Neural cell (in vitro differentiated cells): ENCODE measurements at regions not wholly inside any gene's neighbourhood (a gene's known extent, or its start where the extent isn't known, plus 50 kb on each side); places are given as distances from the start of the nearest gene placed in this dataset.

Experiments used
- H2AFZ ChIP-seq: fragments of 200-600, 300-800 bp; sonication (generic), shearing (Covaris generic); 2 replicates; pipeline ENCODE4 v1.6.0; 2014; ENCODE audit warnings: low read depth, mild to moderate bottlenecking, antibody characterized with exemption, low read length, moderate library complexity
- H3F3A ChIP-seq: fragments of 200-600 bp; shearing (Covaris generic); 2 replicates; pipeline ENCODE4 v1.6.1; 2016; ENCODE audit warnings: mild to moderate bottlenecking, moderate library complexity, mixed read lengths, antibody characterized with exemption, low read length; ENCODE audit not compliant: insufficient read depth, poor library complexity, severe bottlenecking
- H3K27ac ChIP-seq: fragments of 200-600, 300-800 bp; sonication (generic), shearing (Covaris generic); 2 replicates; pipeline ENCODE4 v1.5.1; 2014; ENCODE audit warnings: mild to moderate bottlenecking, low read length, moderate library complexity
- H3K27me3 ChIP-seq: fragments of 300-800, 200-600 bp; sonication (generic), shearing (Covaris generic); 2 replicates; pipeline ENCODE4 v1.6.0; 2014; ENCODE audit warnings: mild to moderate bottlenecking, low read depth, low read length, moderate library complexity; ENCODE audit not compliant: insufficient read depth
- H3K36me3 ChIP-seq: fragments of 300-800, 200-600 bp; sonication (generic), shearing (Covaris generic); 2 replicates; pipeline ENCODE4 v1.5.1; 2014; ENCODE audit warnings: mild to moderate bottlenecking, antibody characterized with exemption, low read length, moderate library complexity; ENCODE audit not compliant: insufficient read depth
- H3K4me2 ChIP-seq: fragments of 300-800, 200-600 bp; sonication (generic), shearing (Covaris generic); 2 replicates; pipeline ENCODE4 v1.6.0; 2014; ENCODE audit warnings: mild to moderate bottlenecking, low read length
- H3K4me3 ChIP-seq: fragments of 300-800, 200-600 bp; sonication (generic), shearing (Covaris generic); 2 replicates; pipeline ENCODE4 v1.5.1; 2014; ENCODE audit warnings: mild to moderate bottlenecking, low read length, moderate library complexity
- H3K79me2 ChIP-seq: fragments of 200-600 bp; shearing (Covaris generic); replicated peaks from 2 replicates; pipeline ENCODE4 v1.6.0; 2014; ENCODE audit warnings: mild to moderate bottlenecking, low read length, moderate library complexity; ENCODE audit not compliant: insufficient read depth
- H3K9ac ChIP-seq: fragments of 300-800, 200-600 bp; sonication (generic), shearing (Covaris generic); 2 replicates; pipeline ENCODE4 v1.6.1; 2016; ENCODE audit warnings: mild to moderate bottlenecking, low read length, mixed read lengths
- H3K9me2 ChIP-seq: fragments of 200-600 bp; shearing (Covaris generic); 2 replicates; pipeline ENCODE4 v1.6.1; 2016; ENCODE audit warnings: mild to moderate bottlenecking, low read length, mixed read lengths; ENCODE audit not compliant: insufficient read depth
- H3K9me3 ChIP-seq: fragments of 200-600, 300-800 bp; sonication (generic), shearing (Covaris generic); 2 replicates; pipeline ENCODE4 v1.6.1; 2016; ENCODE audit warnings: mild to moderate bottlenecking, mixed run types, low read length, moderate library complexity, mixed read lengths
- H4K20me1 ChIP-seq: fragments of 200-600 bp; shearing (Covaris generic); 2 replicates; pipeline ENCODE4 v1.6.1; 2016; ENCODE audit warnings: mild to moderate bottlenecking, mixed run types; ENCODE audit not compliant: insufficient read depth
- EP300 ChIP-seq: fragments of 450-650 bp; conservative IDR thresholded peaks from 2 replicates; pipeline ENCODE4 v1.6.1; 2014; ENCODE audit warnings: antibody characterized with exemption, mild to moderate bottlenecking, moderate library complexity; ENCODE audit not compliant: poor library complexity, severe bottlenecking
- EZH2 ChIP-seq: fragments of 200-600, 300-800 bp; shearing (Covaris generic), sonication (generic); IDR thresholded peaks from 2 replicates; pipeline ENCODE4 v1.6.1; 2014; ENCODE audit warnings: antibody characterized with exemption, low read length, borderline replicate concordance, mild to moderate bottlenecking; ENCODE audit not compliant: insufficient read depth, poor library complexity, severe bottlenecking
- MXI1 ChIP-seq: fragments of 450-650 bp; conservative IDR thresholded peaks from 2 replicates; pipeline ENCODE4 v1.6.1; 2014; ENCODE audit warnings: antibody characterized with exemption, mild to moderate bottlenecking; ENCODE audit not compliant: poor library complexity, severe bottlenecking
- POLR2AphosphoS5 ChIP-seq: IDR thresholded peaks from 2 replicates; pipeline ENCODE4 v1.6.1; 2012
- RAD21 ChIP-seq: fragments of 450-650 bp; conservative IDR thresholded peaks from 2 replicates; pipeline ENCODE4 v1.6.1; 2014; ENCODE audit warnings: antibody characterized with exemption, mild to moderate bottlenecking, moderate library complexity
- SMC3 ChIP-seq: fragments of 450-650 bp; conservative IDR thresholded peaks from 2 replicates; pipeline ENCODE4 v1.6.1; 2014; ENCODE audit warnings: antibody characterized with exemption, mild to moderate bottlenecking, moderate library complexity; ENCODE audit not compliant: poor library complexity
- TAF1 ChIP-seq: IDR thresholded peaks from 2 replicates; pipeline ENCODE4 v1.6.1; 2012; ENCODE audit warnings: low read depth
- TF ChIP-seq, protein P1 (sequence below): IDR thresholded peaks from 2 replicates; pipeline ENCODE4 v1.6.1; 2012; ENCODE audit warnings: borderline replicate concordance
- TF ChIP-seq, protein P2 (sequence below): fragments of 450-650 bp; IDR thresholded peaks from 2 replicates; pipeline ENCODE4 v1.5.1; 2014; ENCODE audit warnings: antibody characterized with exemption, mild to moderate bottlenecking, moderate library complexity; ENCODE audit not compliant: poor library complexity, severe bottlenecking

DNA sequence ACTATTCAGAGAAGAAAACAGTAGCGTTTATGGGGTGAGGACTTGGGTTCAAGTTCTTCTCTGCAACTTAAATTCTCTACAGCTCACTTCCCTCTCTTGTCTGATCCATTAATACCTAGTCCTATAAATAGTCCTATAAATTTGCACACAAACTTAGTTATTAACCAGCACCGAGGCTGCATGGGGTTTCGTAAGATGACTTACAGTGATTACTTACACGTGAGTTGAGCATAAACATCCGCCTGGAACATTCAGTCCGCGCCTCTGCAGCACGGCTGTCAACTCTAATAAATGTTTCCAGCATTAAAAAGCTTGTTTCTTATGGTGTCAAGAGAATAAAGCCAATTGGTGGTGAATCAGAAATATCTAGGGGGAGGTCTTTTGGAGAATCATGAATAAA, 103.0 kb upstream of the ENPP6 start:
- H3K27me3 ChIP-seq = no peaks in the 10 kb centered on the region
- no peak overlapping the region for H3K9ac ChIP-seq
- no peaks in the 10 kb centered on the region for H3F3A ChIP-seq
- no peaks in the 10 kb centered on the region for H3K9me2 ChIP-seq
- H3K4me2 ChIP-seq = no peak overlapping the region
- no peaks in the 10 kb centered on the region for H3K9me3 ChIP-seq
- TF ChIP-seq POLR2AphosphoS5 (peak; percentile 54), TAF1 (no peak)
- no peaks in the 10 kb centered on the region for H4K20me1 ChIP-seq
- H2AFZ ChIP-seq = no peak overlapping the region
- no peak overlapping the region for H3K27ac ChIP-seq
- no peaks in the 10 kb centered on the region for H3K36me3 ChIP-seq
- H3K79me2 ChIP-seq = no peaks in the 10 kb centered on the region
- peak overlapping the region; percentile 7 for H3K4me3 ChIP-seq

DNA sequence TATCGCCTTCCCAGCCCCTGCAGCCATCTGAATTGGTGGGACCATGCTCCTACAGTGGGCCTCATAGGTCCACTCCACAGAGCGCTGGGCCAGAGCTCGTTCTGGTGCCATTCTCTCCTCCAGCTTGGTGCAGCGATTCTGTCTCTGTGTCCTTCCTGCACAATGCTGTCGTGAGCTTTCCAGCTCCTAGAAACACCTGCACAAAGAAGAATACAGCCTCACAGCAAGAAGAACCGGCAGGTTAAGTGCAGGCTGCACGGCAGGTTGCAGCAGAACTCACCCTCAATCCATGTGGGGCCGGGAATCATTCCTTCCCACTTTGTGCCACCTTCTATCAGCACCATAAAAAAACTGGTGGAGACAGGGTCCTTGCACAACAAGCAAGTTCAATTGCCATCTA, 101.2 kb upstream of the ENPP6 start:
- H3K9ac ChIP-seq = no peak overlapping the region
- no peak overlapping the region for H2AFZ ChIP-seq
- no peaks in the 10 kb centered on the region for H3K36me3 ChIP-seq
- no peaks in the 10 kb centered on the region for H3K79me2 ChIP-seq
- no peak overlapping the region for H3K4me2 ChIP-seq
- H3K9me3 ChIP-seq = no peaks in the 10 kb centered on the region
- no peak overlapping the region for H3K4me3 ChIP-seq
- H3K9me2 ChIP-seq = no peaks in the 10 kb centered on the region
- no peaks in the 10 kb centered on the region for H3F3A ChIP-seq
- TF ChIP-seq MXI1 = no peak
- no peak overlapping the region for H3K27ac ChIP-seq
- H3K27me3 ChIP-seq = no peaks in the 10 kb centered on the region
- no peaks in the 10 kb centered on the region for H4K20me1 ChIP-seq

DNA sequence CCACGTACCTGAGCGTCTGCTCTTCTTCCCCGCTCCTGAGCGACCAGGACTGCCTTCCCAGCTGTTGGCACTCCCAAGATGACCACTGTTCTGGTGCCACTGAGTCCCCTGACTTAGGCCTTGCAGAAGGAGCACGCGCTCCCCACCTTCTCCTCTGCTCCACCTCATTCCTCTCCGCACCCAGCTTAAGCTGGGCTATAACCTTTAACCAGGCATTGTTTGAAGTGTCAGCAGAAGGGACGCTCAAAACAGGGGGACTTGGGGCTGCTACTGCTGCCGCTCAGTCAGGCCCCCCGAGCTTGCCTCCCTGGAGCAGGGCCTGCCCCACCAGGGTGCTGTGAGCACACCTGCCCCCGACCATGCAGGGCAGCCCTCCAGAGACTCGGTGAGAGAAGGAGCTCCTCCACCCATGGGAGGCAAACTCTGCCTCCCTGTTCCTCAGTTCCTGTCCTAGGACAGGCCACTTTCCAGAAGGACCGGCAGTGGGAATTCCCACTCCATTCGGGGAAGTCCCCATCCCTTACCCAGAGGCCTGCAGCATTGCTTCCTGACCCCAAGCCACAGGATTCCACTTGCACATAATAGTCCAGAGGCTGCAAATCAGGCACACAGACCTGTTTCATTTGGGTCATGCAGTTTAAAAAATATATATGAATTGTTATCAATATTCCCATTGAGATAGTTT, 99.7 kb upstream of the ENPP6 start:
- Histone ChIP-seq H3K36me3 (no peaks in the 10 kb centered on the region), H3K79me2 (no peaks in the 10 kb centered on the region), H3F3A (no peaks in the 10 kb centered on the region), H3K9me3 (no peaks in the 10 kb centered on the region), H3K4me2 (no peak overlapping the region), H3K27ac (no peak overlapping the region), H3K9ac (no peak overlapping the region), H3K9me2 (no peaks in the 10 kb centered on the region), H2AFZ (no peak overlapping the region), H3K27me3 (no peaks in the 10 kb centered on the region), H3K4me3 (no peak overlapping the region), H4K20me1 (no peaks in the 10 kb centered on the region)
- TF ChIP-seq POLR2AphosphoS5 (no peak), SMC3 (no peak)
- TF ChIP-seq, protein P1, sequence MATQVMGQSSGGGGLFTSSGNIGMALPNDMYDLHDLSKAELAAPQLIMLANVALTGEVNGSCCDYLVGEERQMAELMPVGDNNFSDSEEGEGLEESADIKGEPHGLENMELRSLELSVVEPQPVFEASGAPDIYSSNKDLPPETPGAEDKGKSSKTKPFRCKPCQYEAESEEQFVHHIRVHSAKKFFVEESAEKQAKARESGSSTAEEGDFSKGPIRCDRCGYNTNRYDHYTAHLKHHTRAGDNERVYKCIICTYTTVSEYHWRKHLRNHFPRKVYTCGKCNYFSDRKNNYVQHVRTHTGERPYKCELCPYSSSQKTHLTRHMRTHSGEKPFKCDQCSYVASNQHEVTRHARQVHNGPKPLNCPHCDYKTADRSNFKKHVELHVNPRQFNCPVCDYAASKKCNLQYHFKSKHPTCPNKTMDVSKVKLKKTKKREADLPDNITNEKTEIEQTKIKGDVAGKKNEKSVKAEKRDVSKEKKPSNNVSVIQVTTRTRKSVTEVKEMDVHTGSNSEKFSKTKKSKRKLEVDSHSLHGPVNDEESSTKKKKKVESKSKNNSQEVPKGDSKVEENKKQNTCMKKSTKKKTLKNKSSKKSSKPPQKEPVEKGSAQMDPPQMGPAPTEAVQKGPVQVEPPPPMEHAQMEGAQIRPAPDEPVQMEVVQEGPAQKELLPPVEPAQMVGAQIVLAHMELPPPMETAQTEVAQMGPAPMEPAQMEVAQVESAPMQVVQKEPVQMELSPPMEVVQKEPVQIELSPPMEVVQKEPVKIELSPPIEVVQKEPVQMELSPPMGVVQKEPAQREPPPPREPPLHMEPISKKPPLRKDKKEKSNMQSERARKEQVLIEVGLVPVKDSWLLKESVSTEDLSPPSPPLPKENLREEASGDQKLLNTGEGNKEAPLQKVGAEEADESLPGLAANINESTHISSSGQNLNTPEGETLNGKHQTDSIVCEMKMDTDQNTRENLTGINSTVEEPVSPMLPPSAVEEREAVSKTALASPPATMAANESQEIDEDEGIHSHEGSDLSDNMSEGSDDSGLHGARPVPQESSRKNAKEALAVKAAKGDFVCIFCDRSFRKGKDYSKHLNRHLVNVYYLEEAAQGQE = no peak

DNA sequence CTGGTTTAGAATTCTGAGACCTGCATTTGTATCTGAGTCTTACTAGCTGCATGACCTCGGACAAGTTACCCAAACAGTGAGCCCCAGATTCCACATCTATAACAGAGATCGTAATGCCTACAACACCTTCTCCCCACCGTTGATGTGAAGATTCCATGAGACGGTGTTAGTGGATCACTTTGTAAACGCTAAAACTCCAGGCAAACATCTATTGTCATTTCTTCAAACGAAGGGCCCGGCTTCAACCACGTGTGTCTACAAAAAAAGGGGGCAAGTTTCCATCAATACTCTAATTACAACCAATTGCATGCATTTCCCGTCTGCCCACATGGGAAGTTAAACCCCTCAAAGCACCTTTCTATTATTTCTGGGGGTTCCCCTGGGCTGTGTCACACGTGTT, 99.1 kb upstream of the ENPP6 start:
- Histone ChIP-seq H3K9me2 (no peaks in the 10 kb centered on the region), H3K27me3 (no peaks in the 10 kb centered on the region), H3K4me3 (no peak overlapping the region), H3F3A (no peaks in the 10 kb centered on the region), H3K36me3 (no peaks in the 10 kb centered on the region), H4K20me1 (no peaks in the 10 kb centered on the region), H3K27ac (no peak overlapping the region), H3K79me2 (no peaks in the 10 kb centered on the region), H2AFZ (no peak overlapping the region), H3K9ac (no peak overlapping the region), H3K4me2 (no peak overlapping the region), H3K9me3 (no peaks in the 10 kb centered on the region)
- no peak for TF ChIP-seq MXI1
- no peak for TF ChIP-seq EZH2
- no peak for TF ChIP-seq TAF1
- TF ChIP-seq RAD21 = no peak
- TF ChIP-seq EP300 = no peak
- TF ChIP-seq POLR2AphosphoS5 = no peak
- TF ChIP-seq, protein P2, sequence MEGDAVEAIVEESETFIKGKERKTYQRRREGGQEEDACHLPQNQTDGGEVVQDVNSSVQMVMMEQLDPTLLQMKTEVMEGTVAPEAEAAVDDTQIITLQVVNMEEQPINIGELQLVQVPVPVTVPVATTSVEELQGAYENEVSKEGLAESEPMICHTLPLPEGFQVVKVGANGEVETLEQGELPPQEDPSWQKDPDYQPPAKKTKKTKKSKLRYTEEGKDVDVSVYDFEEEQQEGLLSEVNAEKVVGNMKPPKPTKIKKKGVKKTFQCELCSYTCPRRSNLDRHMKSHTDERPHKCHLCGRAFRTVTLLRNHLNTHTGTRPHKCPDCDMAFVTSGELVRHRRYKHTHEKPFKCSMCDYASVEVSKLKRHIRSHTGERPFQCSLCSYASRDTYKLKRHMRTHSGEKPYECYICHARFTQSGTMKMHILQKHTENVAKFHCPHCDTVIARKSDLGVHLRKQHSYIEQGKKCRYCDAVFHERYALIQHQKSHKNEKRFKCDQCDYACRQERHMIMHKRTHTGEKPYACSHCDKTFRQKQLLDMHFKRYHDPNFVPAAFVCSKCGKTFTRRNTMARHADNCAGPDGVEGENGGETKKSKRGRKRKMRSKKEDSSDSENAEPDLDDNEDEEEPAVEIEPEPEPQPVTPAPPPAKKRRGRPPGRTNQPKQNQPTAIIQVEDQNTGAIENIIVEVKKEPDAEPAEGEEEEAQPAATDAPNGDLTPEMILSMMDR = no peak
- TF ChIP-seq SMC3 = no peak
- TF ChIP-seq, protein P1 = no peak
